Common myeloid progenitor, CD34-positive (primary cell): ENCODE measurements at regions not wholly inside any gene's neighbourhood (a gene's known extent, or its start where the extent isn't known, plus 50 kb on each side); places are given as distances from the start of the nearest gene placed in this dataset.
"Not testable (repeated sequence)": the region's sequence is repeated elsewhere in the genome, so short reads cannot be mapped to it uniquely, and the experiment has no call there.

Experiments
- CTCF ChIA-PET: fragments of 350-600 bp; sonication (Branson Sonifier 250); formaldehyde crosslinking; loops from one replicate; lab custom pipeline; 2021; ENCODE audit warnings: antibody characterized with exemption; lab: Charles Lee
- POLR2A ChIA-PET: fragments of 350-600 bp; sonication (Branson Sonifier 250); formaldehyde crosslinking; loops from one replicate; lab custom pipeline; 2021; ENCODE audit warnings: antibody characterized with exemption; lab: Charles Lee
- DNase-seq, 3 donors: peaks; one replicate each; pipeline versions ENCODE4 v3.0.0 to v3.0.0-alpha.2; 2013
- H3K27ac ChIP-seq, 2 experiments: 1 replicate in 1 of 2; 2 replicates in 1 of 2; pipeline ENCODE4 v1.7.0; 2013; ENCODE audit warnings: inconsistent platforms in 2 of 2, low read length in 2 of 2, mild to moderate bottlenecking in 2 of 2, low read depth in 1 of 2, moderate library complexity in 1 of 2; ENCODE audit not compliant: severe bottlenecking in 2 of 2, insufficient read depth in 1 of 2, poor library complexity in 1 of 2
- H3K27me3 ChIP-seq, 5 experiments: replicated peaks in 2 of 5; 1 replicate in 3 of 5; 2 replicates in 2 of 5; pipeline versions ENCODE4 v1.6.1 to v1.7.0; 2013; ENCODE audit warnings: low read length in 4 of 5, mild to moderate bottlenecking in 2 of 5, moderate library complexity in 2 of 5, inconsistent platforms in 1 of 5; ENCODE audit not compliant: insufficient read depth in 5 of 5, control insufficient read depth in 4 of 5
- H3K36me3 ChIP-seq, 4 experiments: 1 replicate in 2 of 4; 2 replicates in 2 of 4; pipeline versions ENCODE4 v1.6.1 to v1.7.0; 2013; ENCODE audit warnings: low read length in 3 of 4, control low read depth in 1 of 4, mild to moderate bottlenecking in 1 of 4; ENCODE audit not compliant: control insufficient read depth in 4 of 4, insufficient read depth in 4 of 4
- H3K4me1 ChIP-seq, 4 experiments: 1 replicate in 3 of 4; 2 replicates in 1 of 4; pipeline versions ENCODE4 v1.6.1 to v1.7.1; 2013; ENCODE audit warnings: low read length in 3 of 4, mild to moderate bottlenecking in 3 of 4, control low read depth in 1 of 4, inconsistent platforms in 1 of 4, moderate library complexity in 1 of 4; ENCODE audit not compliant: control insufficient read depth in 4 of 4, insufficient read depth in 4 of 4; ENCODE audit errors: control extremely low read depth in 1 of 4
- H3K4me3 ChIP-seq, 7 experiments: 1 replicate in 4 of 7; 2 replicates in 3 of 7; pipeline versions ENCODE4 v1.5.1 to v1.7.0; 2013; ENCODE audit warnings: mild to moderate bottlenecking in 7 of 7, low read length in 6 of 7, moderate library complexity in 6 of 7, inconsistent platforms in 2 of 7, low read depth in 2 of 7, control low read depth in 1 of 7; ENCODE audit not compliant: insufficient read depth in 4 of 7, control insufficient read depth in 1 of 7; ENCODE audit errors: extremely low read depth in 1 of 7
- H3K9me3 ChIP-seq, 5 experiments: 1 replicate in 4 of 5; 2 replicates in 1 of 5; pipeline versions ENCODE4 v1.6.1 to v1.7.1; 2013; ENCODE audit warnings: low read length in 4 of 5, mild to moderate bottlenecking in 2 of 5, inconsistent platforms in 1 of 5, low read depth in 1 of 5, moderate library complexity in 1 of 5; ENCODE audit not compliant: control insufficient read depth in 4 of 5, insufficient read depth in 2 of 5; ENCODE audit errors: control extremely low read depth in 1 of 5
- WGBS: methylation state at CpG from one replicate; pipeline ENCODE4 v1.1.5; 2013; ENCODE audit not compliant: insufficient coverage; 5-methylcytosine and 5-hydroxymethylcytosine counted together

DNA sequence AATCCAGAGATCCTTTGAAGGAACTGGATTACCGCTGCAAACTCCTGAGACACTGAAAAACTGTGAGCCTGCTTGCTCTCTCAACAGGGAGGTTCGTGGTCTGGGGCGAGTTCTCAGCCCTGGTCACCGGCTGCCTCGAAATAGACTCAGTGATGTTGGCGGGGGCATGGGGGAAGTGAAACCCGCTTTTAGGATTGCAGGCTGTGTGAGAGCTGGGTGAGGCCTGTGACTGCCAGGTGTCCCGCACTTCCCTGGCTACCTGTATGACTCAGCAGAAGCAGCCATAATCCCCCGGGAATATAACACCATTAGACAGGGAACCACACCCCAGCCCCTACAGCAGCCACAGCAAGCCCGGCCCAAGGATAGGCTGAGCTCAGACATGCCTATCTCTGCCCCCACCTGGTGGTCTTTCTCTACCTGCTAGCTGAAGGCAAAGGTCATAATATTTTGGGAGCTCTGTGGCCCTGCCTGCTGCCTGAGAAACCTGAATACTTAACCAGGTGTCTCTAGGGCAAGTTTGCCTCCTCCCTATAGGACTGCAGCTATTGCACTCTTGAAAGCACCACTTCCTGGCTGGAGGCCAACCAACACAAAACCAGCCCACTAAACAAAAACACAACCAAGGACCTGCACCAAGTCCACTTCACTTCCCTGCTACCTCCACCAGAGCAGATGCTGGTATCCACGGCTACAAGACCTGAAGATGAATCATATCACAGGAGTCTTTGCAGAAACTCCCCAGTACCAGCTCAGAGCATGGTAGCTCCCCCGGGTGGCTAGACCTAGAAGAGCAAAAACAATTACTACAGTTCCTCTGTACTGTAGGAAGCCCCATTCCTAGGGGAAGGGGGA is 202.0 kb downstream of the RRAGB start:
- no peak overlapping the region for H3K27ac ChIP-seq
- CTCF ChIA-PET = no interaction called here
- peaks cover 0 to 5% (median 2%) of the 10 kb centered on the region in 5 experiments for H3K9me3 ChIP-seq
- 68% methylated on average over 11 of the region's 12 CpGs for WGBS
- H3K27me3 ChIP-seq = no peaks in the 10 kb centered on the region
- H3K4me1 ChIP-seq = no peaks in the 10 kb centered on the region
- DNase-seq = no peak
- POLR2A ChIA-PET = no interaction called here
- H3K36me3 ChIP-seq = peaks cover 0 to 4% (median 1%) of the 10 kb centered on the region in 4 experiments
- no peak overlapping the region for H3K4me3 ChIP-seq

DNA sequence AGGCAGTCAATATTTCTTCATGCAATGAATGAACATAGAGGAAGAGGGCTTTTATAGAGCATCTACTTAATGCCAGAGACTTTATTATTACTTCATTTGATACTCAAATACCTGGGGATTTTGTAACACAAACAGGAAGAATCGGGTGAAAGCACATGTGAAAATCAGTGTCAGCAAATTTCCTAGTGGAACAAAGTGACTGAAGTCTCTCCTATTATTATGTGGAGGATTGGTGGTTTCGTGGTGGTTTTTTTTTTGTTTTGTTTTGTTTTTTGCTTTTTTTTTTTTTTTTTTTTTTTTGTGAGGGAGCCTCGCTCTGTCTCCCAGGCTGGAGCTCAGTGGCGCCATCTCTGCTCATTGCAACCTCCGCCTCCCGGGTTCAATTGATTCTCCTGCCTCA is 207.0 kb downstream of the RRAGB start:
- Histone ChIP-seq H3K27me3 (no peaks in the 10 kb centered on the region), H3K27ac (no peak overlapping the region), H3K36me3 (no peaks in the 10 kb centered on the region), H3K4me1 (no peaks in the 10 kb centered on the region), H3K4me3 (no peak overlapping the region), H3K9me3 (peaks cover 0 to 4% (median 0%) of the 10 kb centered on the region in 5 experiments)
- ChIA-PET CTCF (no interaction called here), POLR2A (no interaction called here)
- no peak for DNase-seq
- no CpG with 5 or more reads among the region's 6 CpGs for WGBS

DNA sequence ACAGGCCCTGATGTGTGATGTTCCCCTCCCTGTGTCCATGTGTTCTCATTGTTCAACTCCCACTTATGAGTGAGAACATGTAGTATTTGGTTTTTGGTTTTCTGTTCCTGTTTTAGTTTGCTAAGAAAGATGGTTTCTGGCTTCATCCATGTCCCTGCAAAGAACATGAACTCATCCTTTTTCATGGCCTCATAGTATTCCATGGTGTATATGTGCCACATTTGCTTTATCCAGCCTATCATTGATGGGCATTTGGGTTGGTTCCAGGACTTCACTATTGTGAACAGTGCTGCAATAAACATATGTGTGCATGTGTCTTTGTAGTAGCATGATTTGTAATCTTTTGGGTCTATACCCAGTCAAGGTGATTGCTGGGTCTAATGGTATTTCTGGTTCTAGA is 211.0 kb downstream of the RRAGB start:
- CTCF ChIA-PET, H3K4me3 ChIP-seq, DNase-seq, H3K4me1 ChIP-seq, H3K36me3 ChIP-seq, H3K27me3 ChIP-seq, H3K27ac ChIP-seq, POLR2A ChIA-PET, H3K9me3 ChIP-seq: not testable (repeated sequence)
